HEK293T (cell line): ENCODE measurements at regions not wholly inside any gene's neighbourhood (a gene's known extent, or its start where the extent isn't known, plus 50 kb on each side); places are given as distances from the start of the nearest gene placed in this dataset.

Experiments
- CTBP1 ChIP-seq: fragments of 450-650 bp; IDR thresholded peaks from 2 replicates; pipeline ENCODE4 v1.6.1; 2016; ENCODE audit warnings: borderline replicate concordance
- FOXK2 ChIP-seq: fragments of 450-650 bp; IDR thresholded peaks from 2 replicates; pipeline ENCODE4 v1.6.1; 2016; ENCODE audit warnings: mild to moderate bottlenecking
- FOXM1 ChIP-seq: fragments of 450-650 bp; IDR thresholded peaks from 2 replicates; pipeline ENCODE4 v1.6.1; 2017; ENCODE audit warnings: mild to moderate bottlenecking, borderline replicate concordance
- SP1 ChIP-seq: fragments of 450-650 bp; IDR thresholded peaks from 2 replicates; pipeline ENCODE4 v1.6.1; 2017
- SUZ12 ChIP-seq: fragments of 450-650 bp; IDR thresholded peaks from 2 replicates; pipeline ENCODE4 v1.6.1; 2016; ENCODE audit warnings: mild to moderate bottlenecking
- TF ChIP-seq, protein P1 (sequence below): fragments of 450-650 bp; IDR thresholded peaks from 2 replicates; pipeline ENCODE4 v1.6.1; 2016

DNA sequence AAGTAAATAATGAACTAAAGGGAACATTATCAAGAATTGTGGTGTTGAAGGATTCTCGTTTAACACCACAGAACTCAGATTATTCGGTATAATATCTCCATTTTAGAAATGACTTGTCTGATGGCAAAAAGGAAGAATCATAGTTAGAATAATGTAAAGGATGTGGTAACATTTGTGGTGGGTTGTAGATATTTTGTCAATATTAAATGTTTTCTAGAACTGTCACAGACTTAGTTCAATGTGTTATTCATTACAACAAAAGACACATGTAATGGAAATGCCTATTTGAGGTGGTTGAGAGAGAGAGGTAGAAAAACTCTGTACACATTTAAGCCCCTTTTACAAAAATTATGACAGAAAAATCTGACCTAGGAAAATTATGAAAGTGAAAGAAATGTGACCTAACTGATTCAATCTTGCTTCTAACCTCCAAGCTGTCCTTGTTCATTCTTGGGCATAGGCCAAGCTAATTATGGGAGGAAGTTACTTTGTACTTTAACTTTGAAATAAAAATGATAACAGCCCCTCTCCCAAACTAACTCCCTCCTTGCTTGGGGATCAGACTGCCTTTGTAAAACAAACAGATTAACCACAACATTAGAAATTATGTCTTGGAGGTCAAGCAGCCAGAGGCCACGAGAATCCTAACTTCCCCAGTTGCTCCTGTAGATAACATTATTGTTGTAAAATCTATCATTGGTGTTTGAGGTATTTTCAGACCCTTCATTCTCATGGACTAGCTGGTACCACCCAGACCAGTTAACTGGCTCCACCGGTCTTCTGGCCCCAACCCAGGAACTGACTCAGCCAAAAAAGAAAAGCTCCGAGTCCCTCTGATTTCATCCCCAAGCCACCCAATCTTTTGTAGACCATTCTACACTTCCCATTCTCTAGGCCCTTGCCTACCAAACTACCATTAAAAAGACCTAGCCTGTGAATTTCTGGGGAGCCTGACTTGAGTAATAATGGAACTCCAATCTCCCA lies 1287.8 kb upstream of the CDH8 start:
- no peak for TF ChIP-seq SP1
- no peak for TF ChIP-seq FOXM1
- TF ChIP-seq, protein P1, sequence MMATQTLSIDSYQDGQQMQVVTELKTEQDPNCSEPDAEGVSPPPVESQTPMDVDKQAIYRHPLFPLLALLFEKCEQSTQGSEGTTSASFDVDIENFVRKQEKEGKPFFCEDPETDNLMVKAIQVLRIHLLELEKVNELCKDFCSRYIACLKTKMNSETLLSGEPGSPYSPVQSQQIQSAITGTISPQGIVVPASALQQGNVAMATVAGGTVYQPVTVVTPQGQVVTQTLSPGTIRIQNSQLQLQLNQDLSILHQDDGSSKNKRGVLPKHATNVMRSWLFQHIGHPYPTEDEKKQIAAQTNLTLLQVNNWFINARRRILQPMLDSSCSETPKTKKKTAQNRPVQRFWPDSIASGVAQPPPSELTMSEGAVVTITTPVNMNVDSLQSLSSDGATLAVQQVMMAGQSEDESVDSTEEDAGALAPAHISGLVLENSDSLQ = no peak
- TF ChIP-seq CTBP1 = no peak
- no peak for TF ChIP-seq SUZ12
- TF ChIP-seq FOXK2 = no peak
